Fibroblast of lung (primary cell): ENCODE measurements at regions not wholly inside any gene's neighbourhood (a gene's known extent, or its start where the extent isn't known, plus 50 kb on each side); places are given as distances from the start of the nearest gene placed in this dataset.

Experiments used
- DNase-seq, 2 donors: peaks; one replicate each; pipeline versions ENCODE4 v3.0.0 to v3.0.0-alpha.2; 2010; ENCODE audit warnings: low read depth in 2 of 2
- H2AFZ ChIP-seq: 2 replicates; pipeline ENCODE4 v1.5.1; 2012; ENCODE audit warnings: low read length, control low read depth, inconsistent platforms
- H3K27ac ChIP-seq: 2 replicates; pipeline ENCODE4 v1.5.1; 2011; ENCODE audit warnings: low read length, control low read depth; ENCODE audit not compliant: insufficient read depth
- H3K27me3 ChIP-seq: 2 replicates; pipeline ENCODE4 v1.5.1; 2011; ENCODE audit warnings: mild to moderate bottlenecking, low read length; ENCODE audit not compliant: control insufficient read depth, insufficient read depth
- H3K36me3 ChIP-seq: 2 replicates; pipeline ENCODE4 v1.5.1; 2011; ENCODE audit warnings: low read length; ENCODE audit not compliant: control insufficient read depth, insufficient read depth
- H3K4me1 ChIP-seq: 2 replicates; pipeline ENCODE4 v1.5.1; 2011; ENCODE audit warnings: low read length; ENCODE audit not compliant: control insufficient read depth, insufficient read depth; ENCODE audit errors: extremely low read depth
- H3K4me2 ChIP-seq: 2 replicates; pipeline ENCODE4 v1.5.1; 2011; ENCODE audit warnings: low read length, control low read depth; ENCODE audit not compliant: insufficient read depth; ENCODE audit errors: extremely low read depth
- H3K4me3 ChIP-seq, 4 experiments: fragments of 200-600 bp in 1 of 4; sonication (generic) in 1 of 4; replicated peaks in 1 of 4; 2 replicates each; pipeline ENCODE4 v1.5.1; 2011 to 2016; ENCODE audit warnings: low read length in 4 of 4, low read depth in 3 of 4, mild to moderate bottlenecking in 3 of 4, control low read depth in 2 of 4, inconsistent platforms in 1 of 4, mixed read lengths in 1 of 4; ENCODE audit not compliant: insufficient read depth in 1 of 4; ENCODE audit errors: control extremely low read depth in 1 of 4
- H3K79me2 ChIP-seq: 2 replicates; pipeline ENCODE4 v1.5.1; 2012; ENCODE audit warnings: mild to moderate bottlenecking, low read length, inconsistent platforms; ENCODE audit not compliant: control insufficient read depth, insufficient read depth
- H3K9ac ChIP-seq: 2 replicates; pipeline ENCODE4 v1.5.1; 2011; ENCODE audit warnings: mild to moderate bottlenecking, low read length, control low read depth; ENCODE audit not compliant: insufficient read depth
- H3K9me3 ChIP-seq: 2 replicates; pipeline ENCODE4 v1.5.1; 2012; ENCODE audit warnings: low read depth, low read length; ENCODE audit not compliant: control insufficient read depth, insufficient read depth
- H4K20me1 ChIP-seq: 2 replicates; pipeline ENCODE4 v1.5.1; 2011; ENCODE audit warnings: low read length; ENCODE audit not compliant: control insufficient read depth, insufficient read depth; ENCODE audit errors: extremely low read depth
- CTCF ChIP-seq, 2 donors: IDR thresholded peaks in 1 of 2; conservative IDR thresholded peaks in 1 of 2; 1 replicate in 1 of 2; 2 replicates in 1 of 2; pipeline ENCODE4 v1.5.1; 2011 to 2012; ENCODE audit warnings: low read length in 2 of 2, control low read depth in 1 of 2, inconsistent platforms in 1 of 2, low read depth in 1 of 2, mild to moderate bottlenecking in 1 of 2
- EZH2 ChIP-seq: IDR thresholded peaks from 2 replicates; pipeline ENCODE4 v1.5.1; 2012; ENCODE audit warnings: low read length, control low read depth, mild to moderate bottlenecking; ENCODE audit errors: missing control alignments

- H2AFZ ChIP-seq = no peak overlapping the region
- no peak overlapping the region for H3K27ac ChIP-seq
- no peaks in the 10 kb centered on the region for H3K27me3 ChIP-seq
- no peaks in the 10 kb centered on the region for H3K79me2 ChIP-seq
- no peak overlapping the region for H3K4me2 ChIP-seq
- no peak for DNase-seq
- H3K9ac ChIP-seq = no peak overlapping the region
- H3K9me3 ChIP-seq = no peaks in the 10 kb centered on the region
- no peaks in the 10 kb centered on the region for H4K20me1 ChIP-seq
- H3K36me3 ChIP-seq = no peaks in the 10 kb centered on the region
- TF ChIP-seq CTCF (conservative IDR thresholded peaks at IDR 0.05 in 1 of 2, IDR thresholded peaks at IDR 0.05 in 1 of 2; ENCODE audit: low read depth in 1 of 2, low read length in 2 of 2) (no peak), EZH2 (no peak)
- no peaks in the 10 kb centered on the region for H3K4me1 ChIP-seq
- H3K4me3 ChIP-seq = no peak overlapping the region
Measured at GRCh38 chr5:97801461-97801860, 618.4 kb upstream of the RIOK2 start.

- Histone ChIP-seq H3K4me2 (no peak overlapping the region), H3K27me3 (no peaks in the 10 kb centered on the region)
Measured at GRCh38 chr5:97820138-97820537, 637.1 kb upstream of the RIOK2 start.

GRCh38 chr5:97832645-97833296, 649.7 kb upstream of the RIOK2 start:
- Histone ChIP-seq H3K79me2 (no peaks in the 10 kb centered on the region), H3K9ac (no peak overlapping the region), H3K36me3 (no peaks in the 10 kb centered on the region), H3K4me3 (no peak overlapping the region), H3K27me3 (no peaks in the 10 kb centered on the region), H3K9me3 (no peaks in the 10 kb centered on the region), H3K4me2 (no peak overlapping the region), H3K4me1 (no peaks in the 10 kb centered on the region), H2AFZ (no peak overlapping the region), H3K27ac (no peak overlapping the region), H4K20me1 (no peaks in the 10 kb centered on the region)
- TF ChIP-seq CTCF (conservative IDR thresholded peaks at IDR 0.05 in 1 of 2, IDR thresholded peaks at IDR 0.05 in 1 of 2; ENCODE audit: low read depth in 1 of 2, low read length in 2 of 2) (no peak), EZH2 (no peak)
- no peak for DNase-seq

More at GRCh38 chr5:97820138-97820537, 637.1 kb upstream of the RIOK2 start:
- DNase-seq = no peak
- H3K36me3 ChIP-seq = no peaks in the 10 kb centered on the region
- H3K79me2 ChIP-seq = no peaks in the 10 kb centered on the region
- no peaks in the 10 kb centered on the region for H4K20me1 ChIP-seq
- TF ChIP-seq EZH2 (no peak), CTCF (conservative IDR thresholded peaks at IDR 0.05 in 1 of 2, IDR thresholded peaks at IDR 0.05 in 1 of 2; ENCODE audit: low read depth in 1 of 2, low read length in 2 of 2) (no peak)
- H3K9ac ChIP-seq = no peak overlapping the region
- no peaks in the 10 kb centered on the region for H3K4me1 ChIP-seq
- H2AFZ ChIP-seq = no peak overlapping the region
- no peak overlapping the region for H3K27ac ChIP-seq
- no peaks in the 10 kb centered on the region for H3K9me3 ChIP-seq
- H3K4me3 ChIP-seq = no peak overlapping the region
